NOMO-1 (cell line): ENCODE measurements at regions not wholly inside any gene's neighbourhood (a gene's known extent, or its start where the extent isn't known, plus 50 kb on each side); places are given as distances from the start of the nearest gene placed in this dataset.

ENCODE experiments used
- DNase-seq, 2 experiments: peaks; one replicate each; lab custom pipeline; 2025; ENCODE audit not compliant: unreplicated experiment in 2 of 2; lab: John Stamatoyannopoulos, UW

DNA sequence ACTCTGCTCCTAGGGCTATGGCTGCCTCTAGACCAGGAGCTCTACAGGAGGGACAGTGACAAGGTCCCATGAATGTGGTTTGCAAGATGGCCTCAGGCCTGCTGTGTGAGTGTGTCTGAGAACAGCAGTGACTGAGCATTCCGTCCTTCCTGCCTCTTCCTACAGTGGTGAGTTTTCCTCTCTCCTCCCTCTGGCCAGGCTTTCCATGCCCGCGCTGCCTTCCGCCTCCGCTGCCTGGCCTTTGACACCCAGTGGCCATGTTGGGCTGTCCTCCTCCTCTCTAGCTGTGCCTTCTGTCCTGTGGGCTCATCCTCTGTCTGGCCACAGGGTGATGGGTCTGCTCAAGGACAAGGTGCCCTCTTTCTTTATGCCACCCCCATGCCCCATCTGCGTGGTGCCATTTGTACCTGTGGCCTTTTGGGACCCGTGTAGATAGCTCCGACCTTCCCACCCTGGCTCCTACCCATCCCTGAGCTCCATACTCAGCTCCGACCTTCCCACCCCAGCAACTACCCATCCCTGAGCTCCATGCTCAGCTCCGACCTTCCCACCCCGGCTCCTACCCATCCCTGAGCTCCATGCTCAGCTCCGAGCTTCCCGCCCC is 970.4 kb downstream of the BRD1 start:
- DNase-seq = no peak

DNA sequence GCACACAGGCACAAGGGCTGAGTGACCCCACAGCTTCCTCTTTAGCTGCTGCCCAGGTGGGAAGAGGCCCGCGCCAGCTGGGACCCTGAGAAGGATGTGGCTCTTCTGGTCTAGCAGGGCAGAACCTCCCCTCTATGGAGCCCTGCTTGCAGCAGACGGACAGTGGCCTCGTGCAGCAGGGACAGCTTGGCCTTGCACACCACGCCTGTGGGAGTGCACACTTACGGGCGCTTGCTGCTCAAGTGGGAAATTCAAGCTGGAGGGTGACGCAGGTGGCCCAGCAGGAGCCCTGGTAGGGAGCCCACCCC is 971.4 kb downstream of the BRD1 start:
- DNase-seq = no peak

DNA sequence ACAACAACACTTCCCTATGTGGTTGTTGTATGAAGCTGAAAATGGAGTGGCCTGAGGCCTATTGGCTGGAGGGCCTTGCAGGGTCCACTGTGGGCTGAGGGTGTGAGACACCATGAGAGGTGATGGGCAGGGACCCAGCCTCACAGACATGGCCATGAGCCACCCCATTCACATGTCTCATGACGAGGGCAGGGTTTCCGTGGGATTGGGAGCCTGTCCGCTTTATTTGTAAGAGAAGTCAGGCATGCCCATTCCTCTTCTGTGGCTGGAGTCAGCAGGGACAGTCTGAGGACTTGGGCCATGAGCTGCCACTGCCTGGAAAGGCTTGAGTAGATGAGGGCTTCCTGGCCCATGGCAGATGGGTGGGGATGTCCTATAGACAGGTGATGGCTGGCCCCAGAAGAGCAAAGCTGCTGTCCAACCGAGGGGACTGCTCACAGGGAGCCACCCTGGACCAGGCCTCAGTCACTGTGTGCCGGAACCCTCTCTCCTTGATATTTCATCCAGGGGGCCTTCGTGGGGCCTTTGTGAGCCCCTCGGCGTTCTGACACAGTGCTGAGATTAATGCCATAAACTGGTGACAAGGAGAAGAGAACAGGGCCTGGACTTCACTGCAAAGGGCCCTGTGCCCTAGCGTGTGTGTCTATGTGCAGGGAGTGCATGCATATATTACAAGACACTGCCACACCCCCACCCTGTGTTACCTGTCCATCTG is 971.9 kb downstream of the BRD1 start:
- no peak for DNase-seq

DNA sequence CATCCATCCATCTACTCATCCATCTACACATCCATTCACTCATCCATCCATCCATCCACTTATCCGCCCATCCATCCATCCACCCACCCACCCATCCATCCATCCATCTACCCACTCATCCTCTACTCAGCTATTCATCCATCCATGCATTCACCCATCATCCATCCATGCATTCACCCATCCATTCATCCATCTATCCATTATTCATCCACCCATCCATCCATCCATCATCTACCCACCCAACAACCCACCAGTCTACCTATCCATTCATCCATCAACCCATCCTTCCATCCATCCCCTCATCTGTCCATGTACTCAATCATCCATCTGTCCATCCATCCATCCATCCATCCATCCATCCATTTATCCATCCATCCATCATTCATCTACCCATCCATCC is 972.7 kb downstream of the BRD1 start:
- no peak for DNase-seq

DNA sequence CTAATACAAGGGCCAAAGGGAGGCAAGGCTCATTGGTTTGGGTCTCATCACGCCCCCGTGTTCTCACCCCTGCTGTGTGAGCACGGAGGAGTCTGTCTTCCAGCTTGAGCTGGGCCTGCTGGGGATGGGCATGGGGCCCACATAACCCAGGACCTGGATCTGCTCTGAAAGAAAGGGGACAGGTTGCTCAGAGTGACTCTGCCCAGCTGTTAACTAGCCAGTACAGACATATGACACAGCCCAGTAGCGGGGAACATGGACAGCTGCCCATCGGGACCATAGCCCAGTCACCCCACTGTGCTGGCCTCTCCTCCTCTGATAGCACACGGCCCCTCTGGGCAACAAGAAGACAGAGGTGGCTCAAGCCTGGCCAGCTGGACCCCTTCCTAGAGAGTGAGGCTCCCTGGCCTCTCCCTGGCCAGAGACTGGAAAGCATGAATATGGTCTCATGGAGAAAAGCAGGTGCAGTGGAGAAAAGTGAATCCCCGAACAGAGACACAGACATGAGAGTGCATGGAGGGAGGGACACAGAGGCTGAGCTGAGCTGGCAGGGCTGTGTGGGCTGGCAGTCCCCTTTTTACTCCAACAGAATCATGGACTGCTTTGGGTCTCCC is 973.9 kb downstream of the BRD1 start:
- DNase-seq = no peak

DNA sequence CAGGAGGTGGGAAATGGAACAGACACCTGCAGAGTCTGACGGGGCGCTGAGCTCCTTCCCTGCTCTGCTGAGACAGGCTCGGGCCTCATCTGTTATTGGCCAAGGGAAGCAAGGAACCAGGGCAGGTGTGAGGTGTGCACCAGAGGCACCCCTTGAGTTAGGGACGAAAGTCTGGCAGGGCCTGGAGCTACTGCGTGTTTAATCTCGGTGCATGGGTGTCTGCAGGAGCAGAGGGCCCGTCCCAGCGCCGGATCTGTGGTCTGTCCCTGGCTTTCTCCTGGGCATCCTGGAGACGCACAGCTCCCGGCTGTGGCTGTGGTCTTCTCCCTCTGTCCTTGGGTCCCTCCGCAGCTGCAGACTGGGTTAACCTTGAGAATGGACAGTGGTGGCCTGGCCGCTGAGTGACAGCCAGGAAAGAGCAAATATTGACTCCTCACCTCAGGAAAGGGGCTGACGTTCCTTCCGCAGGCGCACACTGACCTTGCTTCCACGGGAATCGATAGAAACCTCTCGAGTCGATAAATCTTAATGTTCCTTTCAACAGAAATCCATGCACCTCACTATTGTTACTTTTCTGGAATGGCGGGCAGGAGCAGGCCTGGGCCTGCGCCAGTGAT is 975.6 kb downstream of the BRD1 start:
- DNase-seq = no peak

DNA sequence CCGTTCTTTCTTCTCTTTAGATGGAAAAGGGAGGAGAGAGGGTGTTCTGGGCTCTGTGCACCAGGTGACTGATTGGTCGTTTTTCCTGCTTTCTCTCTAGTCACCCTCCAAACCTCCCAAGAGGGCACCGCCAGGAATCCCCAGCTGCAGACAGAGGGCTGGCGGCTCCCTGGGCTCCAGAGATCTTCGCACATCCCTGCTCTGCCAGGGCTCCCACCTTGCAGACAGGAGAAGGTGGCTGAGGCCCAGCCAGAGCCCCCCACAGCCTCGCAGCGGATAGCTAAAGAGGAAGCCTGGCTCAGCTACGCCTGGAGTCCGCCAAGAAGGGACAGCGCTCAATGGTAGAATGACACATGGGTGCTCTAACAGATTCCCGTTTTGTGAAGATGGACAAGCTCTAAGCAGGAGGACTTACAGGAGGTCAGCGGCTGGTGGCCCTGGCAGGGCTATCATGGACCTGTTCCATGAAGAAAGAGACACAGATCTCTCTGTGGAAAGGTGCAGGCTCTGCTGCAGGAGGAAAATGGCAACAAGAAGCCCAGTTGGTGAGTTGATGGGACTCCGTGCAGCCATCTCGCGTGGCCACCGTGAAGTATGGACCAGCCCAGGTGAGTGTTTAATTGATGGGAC is 976.9 kb downstream of the BRD1 start:
- DNase-seq = no peak

DNA sequence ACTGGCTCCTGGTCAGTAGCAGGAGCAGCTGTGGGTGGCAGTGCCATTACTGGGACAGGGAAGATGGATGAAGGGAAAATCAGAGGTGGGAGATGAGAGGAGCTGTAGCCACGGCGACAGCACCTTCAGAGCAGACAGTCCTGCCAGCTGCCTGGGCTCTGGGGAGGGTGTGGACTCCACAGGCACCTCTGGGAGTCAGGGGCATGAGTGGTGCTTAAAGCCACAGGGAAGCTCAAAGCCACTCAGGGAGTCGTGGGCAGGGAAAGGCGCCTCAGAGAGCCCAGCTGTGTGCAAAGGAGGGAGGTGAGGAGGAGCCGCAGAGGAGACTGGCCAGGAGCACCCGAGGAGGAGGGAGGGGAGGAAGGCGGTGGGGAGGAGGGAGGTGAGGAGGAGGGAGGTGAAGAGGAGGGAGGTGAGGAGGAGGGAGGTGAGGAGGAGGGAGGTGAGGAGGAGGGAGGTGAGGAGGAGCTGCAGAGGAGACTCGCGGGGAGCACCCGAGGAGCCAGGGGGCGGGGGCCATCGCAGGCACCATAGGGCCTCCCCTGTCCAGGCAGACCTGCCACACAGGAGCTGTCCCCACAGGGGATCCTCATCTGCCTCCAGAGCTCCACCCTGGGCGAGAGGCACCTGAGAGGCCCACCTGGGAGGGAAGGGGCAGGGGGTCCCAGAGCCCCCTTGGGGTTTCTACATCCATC is 977.6 kb downstream of the BRD1 start:
- DNase-seq = no peak

DNA sequence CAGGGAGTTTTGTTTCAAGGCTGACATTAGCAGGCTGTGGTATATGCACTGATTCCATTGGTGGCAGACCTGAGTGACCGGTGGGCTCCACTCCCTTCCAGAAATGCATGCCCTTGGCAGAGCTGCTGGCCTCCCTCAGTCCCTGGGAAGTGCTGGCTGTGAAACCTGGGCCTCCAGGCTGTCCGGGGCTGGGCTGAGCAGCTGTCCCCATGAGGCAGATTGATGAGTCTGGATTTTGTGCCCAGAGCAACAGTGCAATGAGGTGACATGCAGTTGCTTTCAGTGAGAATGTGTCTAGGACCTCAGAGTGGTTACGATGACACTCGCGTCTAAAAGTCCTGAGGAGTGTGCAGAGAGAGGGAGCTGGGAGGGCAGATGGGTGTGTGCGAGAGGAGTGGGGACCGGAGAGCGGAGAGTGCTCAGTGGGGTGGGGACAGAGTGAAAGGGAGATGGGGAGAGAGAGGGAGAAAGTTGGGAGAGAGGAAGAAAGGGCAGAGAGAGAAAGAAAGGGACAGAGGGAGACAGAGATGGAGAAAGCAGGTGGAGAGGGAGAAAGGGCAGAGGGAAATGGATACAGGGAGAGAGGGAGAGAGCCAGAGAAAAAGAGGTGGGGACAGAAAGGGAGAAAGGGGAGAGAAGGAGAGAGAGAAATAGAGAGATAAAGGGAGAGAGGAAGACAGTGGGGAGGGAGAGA is 978.3 kb downstream of the BRD1 start:
- DNase-seq = no peak

DNA sequence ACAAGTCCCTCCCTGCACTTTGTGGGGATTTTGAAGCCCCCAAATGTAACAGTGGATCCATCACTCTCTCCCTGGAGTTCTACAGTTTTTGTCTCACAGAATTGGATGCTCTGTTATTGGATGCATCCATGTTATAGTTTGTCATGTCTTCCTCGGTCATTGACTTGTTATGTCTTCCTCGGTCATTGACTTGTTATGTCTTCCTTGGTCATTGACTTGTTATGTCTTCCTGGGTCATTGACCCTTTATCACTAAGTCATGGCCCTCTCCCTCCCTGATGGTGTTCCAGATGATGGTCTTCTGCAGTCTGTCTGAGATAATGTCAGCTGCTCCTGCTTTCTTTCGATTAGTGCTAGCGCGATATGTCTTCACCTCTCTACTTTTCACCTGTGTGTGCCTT is 981.5 kb downstream of the BRD1 start:
- no peak for DNase-seq

DNA sequence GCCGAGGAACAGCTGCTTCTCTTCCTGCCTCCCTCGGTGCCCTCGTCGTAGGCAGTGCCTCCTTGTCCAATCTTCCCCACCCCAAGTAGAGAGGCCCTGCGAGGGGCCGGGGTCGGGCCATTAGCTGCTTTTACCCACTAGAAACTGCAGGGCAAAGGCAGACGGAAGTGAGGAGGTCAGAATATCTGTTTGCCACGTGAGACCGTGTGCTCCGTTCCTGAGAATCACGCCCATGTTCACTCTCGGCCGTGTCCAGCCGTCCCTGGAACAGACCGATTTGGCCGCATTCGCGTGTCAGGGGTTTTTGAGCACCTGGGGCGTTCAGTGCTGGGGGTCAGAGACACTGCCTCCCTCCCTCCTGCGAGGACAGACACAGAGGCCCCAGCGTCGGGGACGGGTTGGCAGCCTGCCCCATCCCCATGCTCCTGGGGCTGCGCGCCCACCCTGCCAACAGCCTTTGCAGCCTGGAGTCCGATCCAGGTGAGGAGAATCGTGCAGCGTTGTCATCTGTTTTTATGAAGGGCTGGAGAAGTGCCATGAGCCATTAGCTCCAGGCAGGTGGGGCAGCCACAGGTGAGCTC is 982.2 kb downstream of the BRD1 start:
- DNase-seq = no peak

DNA sequence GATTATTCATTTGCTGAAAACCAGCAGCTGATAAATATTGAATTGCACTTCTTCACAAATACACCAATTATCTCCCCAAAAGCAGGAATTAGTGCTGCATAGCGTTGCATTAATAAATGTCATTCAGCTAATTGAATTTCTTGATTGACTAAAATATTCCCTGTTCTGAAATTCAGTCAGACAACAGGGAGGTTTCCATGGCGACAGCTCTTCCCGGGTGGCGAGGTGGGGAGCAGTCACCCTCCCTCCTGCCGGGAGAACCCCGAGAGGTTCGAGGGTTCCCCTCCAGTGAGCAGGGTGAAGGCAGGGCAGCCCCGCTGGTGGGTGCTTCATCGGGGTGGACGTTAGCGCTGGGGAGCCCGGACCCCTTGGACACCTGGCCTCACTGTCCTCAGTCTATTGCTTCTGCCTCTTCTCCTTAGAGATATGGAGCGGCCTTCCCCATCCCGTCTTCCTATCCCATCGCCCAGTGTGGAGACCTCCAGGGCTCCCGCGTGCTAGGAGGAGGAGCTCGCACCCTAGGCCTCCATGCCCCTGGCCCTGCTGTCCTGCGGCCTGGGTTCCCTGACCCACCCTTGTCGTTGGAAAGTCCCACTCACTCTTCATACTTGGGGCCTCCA is 983.5 kb downstream of the BRD1 start:
- DNase-seq = no peak

DNA sequence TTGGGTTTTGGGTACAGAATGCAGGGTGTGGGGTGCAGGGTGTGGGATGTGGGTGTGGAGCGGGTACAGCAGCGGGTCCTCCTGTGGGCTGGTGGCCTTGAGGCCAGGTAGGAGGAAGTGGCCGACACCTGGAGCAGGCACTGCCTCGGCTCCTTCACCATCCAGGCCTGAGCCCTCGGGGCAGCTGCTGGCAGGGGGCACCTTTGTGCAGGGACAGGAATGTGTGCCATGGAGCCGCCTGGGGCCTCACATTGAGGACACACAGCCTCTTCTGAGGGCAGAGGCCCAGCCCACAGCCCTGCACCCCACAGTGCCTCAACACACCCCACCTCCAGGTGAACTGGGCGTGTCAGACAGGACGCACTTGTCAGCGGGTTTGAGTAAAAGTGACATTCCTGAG is 984.0 kb downstream of the BRD1 start:
- DNase-seq = no peak

DNA sequence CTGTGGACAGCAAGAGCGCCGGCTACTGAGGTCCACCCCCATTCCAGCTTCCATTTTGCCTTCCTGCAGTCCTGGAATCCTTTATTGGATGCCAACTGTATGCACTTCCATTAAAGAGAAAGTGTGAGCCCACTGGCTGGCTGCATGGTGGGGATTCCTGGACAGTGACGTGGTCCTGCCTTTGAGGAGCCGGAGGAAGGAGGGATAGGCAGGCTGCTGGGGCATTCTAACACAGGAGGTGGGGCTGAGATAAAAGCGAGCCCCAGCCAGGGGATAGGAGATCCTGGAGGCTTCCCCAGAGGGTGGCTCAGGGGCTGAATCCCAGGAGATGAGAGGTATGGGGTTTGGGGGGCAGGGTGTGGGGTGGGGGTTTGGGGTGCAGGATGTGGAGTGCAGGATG is 984.7 kb downstream of the BRD1 start:
- no peak for DNase-seq

DNA sequence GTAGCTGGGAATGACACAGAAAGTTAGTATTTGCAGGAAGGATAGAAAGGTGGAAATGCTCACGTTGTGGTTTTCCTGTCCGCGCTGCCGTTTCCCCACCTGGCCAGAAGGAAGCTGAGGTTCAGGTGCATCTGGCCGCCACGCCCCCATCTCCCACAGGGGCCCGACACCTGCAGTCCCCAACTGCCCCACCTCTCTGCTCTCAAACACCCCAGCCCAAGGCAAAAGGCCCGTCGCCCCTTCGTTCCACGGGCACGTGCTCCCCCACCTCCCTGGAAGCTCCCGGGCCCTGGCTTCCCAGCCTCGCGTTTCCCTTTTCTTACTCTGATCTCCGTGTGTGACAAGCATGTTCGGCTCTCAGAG is 985.1 kb downstream of the BRD1 start:
- no peak for DNase-seq

DNA sequence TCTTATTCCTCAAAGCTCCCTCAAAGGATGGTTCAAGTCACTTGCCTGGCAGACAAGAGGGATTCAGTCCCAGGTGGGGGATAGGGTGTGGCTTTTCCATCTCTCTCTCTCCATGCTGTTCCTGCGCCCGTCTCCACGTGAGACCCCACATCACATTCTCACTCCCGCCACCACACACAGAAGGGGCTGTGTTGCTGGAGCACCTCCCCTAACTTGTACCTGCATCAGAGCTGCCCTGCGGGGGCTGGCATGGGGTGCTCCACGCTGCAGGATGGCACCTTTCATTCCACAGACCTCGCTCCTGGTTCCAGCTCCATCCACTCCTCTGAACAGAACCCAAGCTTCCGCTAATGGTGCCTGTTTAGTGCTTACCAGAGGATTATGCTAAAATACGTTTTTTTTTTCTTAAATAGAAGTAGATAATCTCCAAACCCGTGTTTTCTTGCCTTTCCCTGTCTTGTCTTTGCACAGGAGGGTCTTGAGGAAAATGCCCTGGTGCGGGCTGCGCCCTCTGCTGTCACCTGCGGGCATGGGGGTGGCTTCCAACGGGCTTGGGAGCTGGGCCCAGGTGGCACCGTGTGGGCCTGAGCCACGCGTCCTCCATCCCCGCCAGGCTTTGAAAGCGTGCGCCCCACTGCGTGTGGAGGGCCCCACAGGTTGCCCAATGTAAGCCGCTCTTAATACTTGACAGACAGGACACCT is 985.6 kb downstream of the BRD1 start:
- no peak for DNase-seq

DNA sequence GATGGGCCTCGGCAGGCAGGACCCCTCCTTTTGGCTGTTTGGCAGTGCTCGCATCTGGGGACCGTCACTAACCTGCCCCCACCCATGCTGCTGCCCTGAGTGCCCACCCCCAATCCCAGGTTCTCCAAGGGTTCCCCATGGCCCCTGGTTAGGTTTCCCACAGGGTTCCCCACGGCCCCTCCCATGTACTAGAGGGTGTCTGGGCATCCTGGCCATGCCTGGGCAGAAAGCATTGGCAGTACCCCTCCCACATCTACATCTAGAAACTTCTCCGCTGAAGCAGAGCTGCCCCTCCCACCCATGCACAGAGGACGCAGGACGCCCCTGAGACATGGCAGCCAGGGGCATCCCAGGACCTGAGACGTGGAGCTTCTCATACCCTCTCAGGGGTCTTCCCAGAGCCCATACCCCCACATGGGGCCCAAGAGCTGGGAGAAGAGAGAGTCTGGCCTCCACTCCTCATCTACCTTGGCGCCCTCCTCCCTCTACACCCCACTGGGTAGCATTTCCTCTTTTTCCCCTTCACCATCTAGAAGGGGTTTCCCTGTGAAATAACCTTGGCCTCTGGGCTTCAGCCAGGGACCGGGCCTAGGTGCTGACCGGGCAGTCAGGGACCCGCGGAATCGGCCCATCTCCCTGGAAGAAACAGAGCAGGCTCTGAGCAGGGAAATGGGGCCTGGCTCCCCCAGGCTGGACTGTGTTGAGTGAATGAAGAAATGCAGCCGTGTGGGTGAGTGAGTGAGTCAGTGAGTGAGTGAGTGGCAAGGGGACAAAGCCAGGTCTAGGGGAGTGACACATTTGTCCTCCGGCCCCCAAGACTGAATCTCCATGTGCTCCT is 987.3 kb downstream of the BRD1 start:
- DNase-seq = no peak
